ENCODE measurements at regions not wholly inside any gene's neighbourhood (a gene's known extent, or its start where the extent isn't known, plus 50 kb on each side); places are given as distances from the start of the nearest gene placed in this dataset.

DNA sequence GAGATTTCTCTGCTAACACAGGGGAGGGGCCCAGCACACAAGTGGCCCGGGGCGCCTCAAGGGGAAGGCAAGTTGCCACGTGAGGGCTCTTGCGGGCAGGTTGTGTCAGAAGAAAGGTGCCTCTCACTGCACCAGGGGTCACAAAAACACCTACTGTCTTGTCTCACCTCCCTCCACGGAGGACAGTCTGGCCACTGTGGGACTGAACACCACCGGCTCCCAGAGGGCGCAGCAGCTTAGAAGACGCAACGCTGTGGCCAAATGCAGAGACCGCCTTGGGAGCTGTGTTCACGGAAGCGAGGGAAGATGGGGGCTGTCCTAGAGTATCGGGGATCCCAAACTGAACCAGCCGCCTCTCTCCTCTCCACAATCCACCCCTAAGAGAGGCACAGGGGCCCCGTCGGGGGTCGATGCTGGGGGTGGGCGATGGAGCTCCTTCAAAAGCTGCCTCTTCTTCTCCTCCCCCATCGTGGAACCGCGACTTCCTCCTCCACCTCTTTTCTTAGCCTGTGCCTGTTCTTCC, 177.5 kb downstream of the FOXO1 start:
- Mint-ChIP-seq H3K9me3 (peaks cover 5% of the 10 kb centered on the region), H3K27me3 (no peaks in the 10 kb centered on the region), H3K4me3 (peak overlapping the region; percentile 67), H3K4me1 (peaks cover 61% of the 10 kb centered on the region), H3K27ac (ENCODE audit: low read depth) (peak overlapping the region; percentile 69), H3K36me3 (ENCODE audit: insufficient read depth) (peaks cover 3% of the 10 kb centered on the region)
- no peak for DNase-seq (ENCODE audit: low spot score in 2 of 2)
- no peak for ATAC-seq (replicated peaks; ENCODE audit: extremely low read depth, poor library complexity, severe bottlenecking)

DNA sequence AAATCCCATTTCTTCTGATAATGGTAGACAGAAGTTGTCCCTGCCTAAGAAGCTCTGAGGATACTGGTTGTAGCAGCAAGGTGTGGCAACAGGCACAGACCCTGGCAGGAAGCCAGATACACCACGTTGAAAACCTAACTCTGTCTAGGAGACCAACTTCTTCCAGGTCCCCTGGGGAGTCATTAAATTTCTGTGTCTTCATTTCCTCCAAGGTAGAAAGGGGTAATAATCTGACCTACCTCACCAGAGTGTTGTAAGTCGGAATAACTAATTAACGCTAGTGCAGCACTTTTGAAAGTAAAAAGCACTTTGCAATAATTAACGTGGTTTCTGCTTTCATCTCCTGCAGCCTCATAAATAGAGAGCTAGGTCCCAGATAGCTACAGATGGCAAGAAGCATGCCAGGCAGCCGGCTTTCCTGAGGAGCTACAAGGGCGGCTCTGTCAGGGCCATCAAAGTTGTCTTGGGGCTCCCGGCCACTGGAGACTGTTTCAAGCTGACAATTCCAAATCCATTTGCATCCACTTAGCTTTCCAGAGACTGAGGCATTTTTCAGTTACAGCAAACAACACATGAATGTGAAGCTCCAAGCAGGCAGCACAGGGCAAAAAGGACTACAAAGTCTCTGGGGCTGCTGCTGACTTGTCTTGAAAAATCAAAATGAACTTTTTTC, 176.2 kb downstream of the FOXO1 start:
- H3K4me3 Mint-ChIP-seq: peak overlapping the region; percentile 67
- H3K9me3 Mint-ChIP-seq: no peaks in the 10 kb centered on the region
- ATAC-seq (replicated peaks; ENCODE audit: extremely low read depth, poor library complexity, severe bottlenecking): no peak
- no peak overlapping the region for H3K27ac Mint-ChIP-seq (ENCODE audit: low read depth)
- no peaks in the 10 kb centered on the region for H3K27me3 Mint-ChIP-seq
- peaks cover 6% of the 10 kb centered on the region for H3K36me3 Mint-ChIP-seq (ENCODE audit: insufficient read depth)
- peak in 1 of 2 donors; percentile 20 for DNase-seq (ENCODE audit: low spot score in 2 of 2)
- H3K4me1 Mint-ChIP-seq: peaks cover 60% of the 10 kb centered on the region

DNA sequence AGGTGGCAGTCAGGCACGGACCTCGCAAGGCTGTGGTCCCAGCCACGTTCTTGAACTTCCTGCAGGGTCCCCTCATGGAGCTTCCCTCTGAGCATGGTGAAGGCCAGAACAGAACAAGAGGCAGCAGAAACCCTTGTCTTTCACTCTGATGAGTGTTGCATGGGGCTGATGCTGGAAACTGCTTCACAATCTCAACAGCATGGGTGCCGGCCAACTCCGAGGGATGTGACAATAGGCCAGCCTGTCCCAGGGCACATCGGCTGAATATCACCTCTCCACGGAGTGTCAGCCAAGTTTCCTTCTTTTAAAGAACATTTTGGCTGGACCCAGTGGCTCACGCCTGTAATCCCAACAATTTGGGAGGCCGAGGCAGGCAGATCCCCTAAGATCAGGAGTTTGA, 173.9 kb downstream of the FOXO1 start:
- ATAC-seq (replicated peaks; ENCODE audit: extremely low read depth, poor library complexity, severe bottlenecking): no peak
- H3K4me3 Mint-ChIP-seq: no peak overlapping the region
- H3K4me1 Mint-ChIP-seq: peaks cover 55% of the 10 kb centered on the region
- DNase-seq (ENCODE audit: low spot score in 2 of 2): no peak
- H3K27me3 Mint-ChIP-seq: no peaks in the 10 kb centered on the region
- H3K36me3 Mint-ChIP-seq (ENCODE audit: insufficient read depth): peaks cover 6% of the 10 kb centered on the region
- H3K9me3 Mint-ChIP-seq: no peaks in the 10 kb centered on the region
- no peak overlapping the region for H3K27ac Mint-ChIP-seq (ENCODE audit: low read depth)

DNA sequence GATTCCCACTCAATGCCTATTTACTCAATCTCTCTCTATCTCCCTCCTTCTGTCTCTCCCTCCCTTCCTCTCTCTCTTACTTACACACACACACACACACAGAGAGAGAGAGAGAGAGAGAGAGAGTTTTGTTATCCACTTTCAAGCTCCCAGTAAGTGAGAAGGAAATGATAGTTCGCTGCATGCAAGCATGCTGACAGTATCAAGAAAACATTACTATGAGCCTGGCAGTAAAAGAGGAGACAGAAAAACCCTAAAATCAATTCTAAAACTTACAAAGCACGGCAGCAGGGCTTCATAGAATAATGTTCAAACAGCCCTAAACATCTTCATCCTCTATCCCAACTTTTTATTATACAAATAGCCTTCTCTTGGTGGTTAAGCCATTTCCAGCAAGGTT, 171.9 kb downstream of the FOXO1 start:
- peaks cover 6% of the 10 kb centered on the region for H3K36me3 Mint-ChIP-seq (ENCODE audit: insufficient read depth)
- DNase-seq (ENCODE audit: low spot score in 2 of 2) (no peak), ATAC-seq (replicated peaks; ENCODE audit: extremely low read depth, poor library complexity, severe bottlenecking) (peak; percentile 40)
- H3K27ac Mint-ChIP-seq (ENCODE audit: low read depth): peak overlapping the region; percentile 67
- H3K27me3 Mint-ChIP-seq: no peaks in the 10 kb centered on the region
- no peaks in the 10 kb centered on the region for H3K9me3 Mint-ChIP-seq
- H3K4me3 Mint-ChIP-seq: peak overlapping the region; percentile 57
- peaks cover 50% of the 10 kb centered on the region for H3K4me1 Mint-ChIP-seq

DNA sequence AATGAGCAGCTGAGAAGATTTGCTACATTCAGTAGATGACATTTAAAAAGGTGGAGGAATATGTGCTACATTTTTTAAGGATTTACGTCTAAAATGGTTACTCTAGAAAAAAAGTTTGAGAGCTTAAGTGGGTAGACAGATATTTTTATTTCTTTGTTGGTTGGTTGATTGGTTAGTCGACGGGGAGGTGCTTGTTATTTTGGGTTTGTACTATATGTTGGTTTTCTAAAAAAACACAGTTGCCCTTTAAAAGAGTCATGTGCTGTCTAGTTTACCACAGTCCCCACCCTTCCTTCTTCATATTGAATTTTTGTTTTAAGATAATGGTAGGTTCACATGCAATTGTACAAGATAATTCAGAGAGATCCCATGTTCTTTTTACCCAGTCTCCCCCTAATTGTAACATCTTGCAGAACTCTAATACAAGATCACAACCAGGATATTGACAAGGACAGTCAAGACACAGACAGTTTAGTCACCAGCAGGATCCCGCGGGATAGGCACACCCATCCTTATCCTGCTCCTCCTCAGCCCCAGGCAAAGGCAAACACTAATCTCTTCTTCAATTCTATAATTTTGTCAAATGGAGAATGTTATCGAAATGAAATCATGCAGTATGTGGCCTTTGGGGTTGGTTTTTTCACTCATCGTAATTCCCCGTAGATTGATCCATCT, 171.4 kb downstream of the FOXO1 start:
- ATAC-seq (replicated peaks; ENCODE audit: extremely low read depth, poor library complexity, severe bottlenecking) (peak; percentile 77), DNase-seq (ENCODE audit: low spot score in 2 of 2) (no peak)
- no peaks in the 10 kb centered on the region for H3K9me3 Mint-ChIP-seq
- no peaks in the 10 kb centered on the region for H3K27me3 Mint-ChIP-seq
- peaks cover 44% of the 10 kb centered on the region for H3K4me1 Mint-ChIP-seq
- H3K4me3 Mint-ChIP-seq: peak overlapping the region; percentile 57
- H3K36me3 Mint-ChIP-seq (ENCODE audit: insufficient read depth): peaks cover 6% of the 10 kb centered on the region
- H3K27ac Mint-ChIP-seq (ENCODE audit: low read depth): peak overlapping the region; percentile 67

DNA sequence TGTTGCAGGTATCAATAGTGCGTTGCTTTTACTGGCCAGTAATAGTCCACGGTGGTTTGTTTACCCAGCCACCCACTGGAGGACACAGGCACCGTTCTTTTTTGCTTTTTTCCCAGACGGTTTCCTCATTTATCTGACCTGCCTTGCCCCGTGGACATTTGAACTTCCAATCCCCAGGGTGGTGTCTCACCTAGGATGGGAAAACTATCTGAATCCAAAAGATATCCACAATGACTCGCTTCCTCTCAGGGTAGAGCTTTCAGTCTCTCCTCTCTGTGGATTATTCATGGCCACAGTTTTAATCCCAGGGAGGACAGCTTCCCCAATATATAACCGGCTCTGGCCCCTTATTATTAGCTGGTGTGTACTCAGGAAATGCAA, 170.8 kb downstream of the FOXO1 start:
- no peaks in the 10 kb centered on the region for H3K27me3 Mint-ChIP-seq
- H3K36me3 Mint-ChIP-seq (ENCODE audit: insufficient read depth): peaks cover 6% of the 10 kb centered on the region
- H3K27ac Mint-ChIP-seq (ENCODE audit: low read depth): no peak overlapping the region
- H3K9me3 Mint-ChIP-seq: no peaks in the 10 kb centered on the region
- H3K4me1 Mint-ChIP-seq: peaks cover 42% of the 10 kb centered on the region
- ATAC-seq (replicated peaks; ENCODE audit: extremely low read depth, poor library complexity, severe bottlenecking): no peak
- peak overlapping the region; percentile 57 for H3K4me3 Mint-ChIP-seq
- no peak for DNase-seq (ENCODE audit: low spot score in 2 of 2)

DNA sequence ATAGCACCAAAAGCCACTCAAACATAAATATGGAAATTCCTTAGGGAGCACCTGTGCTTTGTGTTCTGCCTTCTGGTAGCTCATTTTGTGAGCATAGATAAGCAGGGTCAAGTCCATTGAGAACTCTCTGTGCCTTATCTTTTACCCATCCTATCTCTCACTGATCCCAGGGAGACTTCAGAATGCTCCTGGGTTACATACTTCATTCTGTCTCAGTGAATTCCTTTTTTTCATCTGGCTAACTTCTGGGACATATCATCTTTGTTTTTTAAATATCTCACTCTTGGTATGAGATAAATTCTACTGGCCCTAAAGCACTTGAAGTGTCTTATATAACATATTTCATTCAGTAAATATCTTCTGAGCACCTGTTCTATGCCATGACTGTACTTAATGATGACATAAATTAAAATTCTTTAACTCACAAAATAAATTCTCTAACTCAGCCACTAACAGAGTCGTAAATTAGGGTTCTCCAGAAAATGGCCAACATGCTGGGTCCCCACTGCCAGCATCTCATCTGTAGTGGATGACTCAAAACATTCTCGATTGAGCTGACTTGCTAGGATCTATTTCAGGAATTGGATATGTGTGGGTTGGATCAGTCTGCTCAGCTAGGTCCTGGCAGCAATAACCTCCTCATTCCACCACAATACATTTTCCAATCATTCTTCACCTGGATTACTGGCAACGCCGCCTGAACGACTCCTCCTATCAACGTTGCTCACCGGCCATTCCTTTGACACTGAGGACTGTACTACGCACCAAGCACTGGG, 170.2 kb downstream of the FOXO1 start:
- Mint-ChIP-seq H3K27ac (ENCODE audit: low read depth) (no peak overlapping the region), H3K4me3 (peak overlapping the region; percentile 57), H3K27me3 (no peaks in the 10 kb centered on the region), H3K36me3 (ENCODE audit: insufficient read depth) (peaks cover 6% of the 10 kb centered on the region), H3K4me1 (peaks cover 46% of the 10 kb centered on the region), H3K9me3 (no peaks in the 10 kb centered on the region)
- ATAC-seq (replicated peaks; ENCODE audit: extremely low read depth, poor library complexity, severe bottlenecking) (no peak), DNase-seq (ENCODE audit: low spot score in 2 of 2) (no peak)

DNA sequence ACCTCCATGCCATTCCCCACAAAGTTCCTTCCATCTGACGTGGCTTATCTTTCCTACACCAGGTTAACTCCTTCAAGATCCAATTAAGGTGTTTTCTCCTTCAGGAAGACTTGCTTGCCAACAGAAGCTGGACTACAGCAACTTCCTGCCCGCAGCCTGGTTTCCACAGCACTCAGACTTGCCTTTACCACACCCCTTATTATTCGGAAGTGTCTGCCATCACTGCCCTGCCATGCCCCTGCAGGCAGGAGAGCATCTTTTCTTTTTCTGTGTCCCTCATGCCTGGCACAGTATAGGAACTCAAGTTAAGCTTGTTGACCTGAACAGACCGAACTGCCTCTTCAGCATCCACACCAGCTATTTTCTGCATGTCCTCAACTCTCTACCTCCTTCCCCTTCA, 168.0 kb downstream of the FOXO1 start:
- Mint-ChIP-seq H3K27ac (ENCODE audit: low read depth) (no peak overlapping the region), H3K4me3 (no peak overlapping the region), H3K36me3 (ENCODE audit: insufficient read depth) (peaks cover 5% of the 10 kb centered on the region), H3K9me3 (no peaks in the 10 kb centered on the region), H3K4me1 (peaks cover 41% of the 10 kb centered on the region), H3K27me3 (no peaks in the 10 kb centered on the region)
- DNase-seq (ENCODE audit: low spot score in 2 of 2): no peak
- no peak for ATAC-seq (replicated peaks; ENCODE audit: extremely low read depth, poor library complexity, severe bottlenecking)

DNA sequence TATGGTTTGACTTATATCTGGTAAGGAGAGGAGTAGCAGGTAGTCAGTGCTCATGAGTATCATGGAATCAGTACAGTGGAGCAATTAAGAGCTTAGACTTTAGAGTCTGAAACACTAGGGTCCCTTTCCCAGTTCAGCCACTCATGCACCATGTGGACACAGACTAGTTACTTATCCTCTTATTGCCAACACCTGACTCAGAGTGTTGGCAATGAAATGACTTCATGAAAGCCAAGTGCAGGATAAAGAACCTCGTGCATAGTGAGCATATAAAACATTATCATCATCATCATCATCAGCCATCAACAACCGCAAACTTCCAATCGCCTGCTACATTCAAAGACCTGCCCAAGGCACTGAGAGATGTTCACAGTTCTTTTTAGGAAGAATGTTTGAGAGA, 164.2 kb downstream of the FOXO1 start:
- Mint-ChIP-seq H3K36me3 (ENCODE audit: insufficient read depth) (no peaks in the 10 kb centered on the region), H3K27ac (ENCODE audit: low read depth) (no peak overlapping the region), H3K4me3 (no peak overlapping the region), H3K4me1 (peaks cover 26% of the 10 kb centered on the region), H3K27me3 (no peaks in the 10 kb centered on the region), H3K9me3 (no peaks in the 10 kb centered on the region)
- ATAC-seq (replicated peaks; ENCODE audit: extremely low read depth, poor library complexity, severe bottlenecking): no peak
- no peak for DNase-seq (ENCODE audit: low spot score in 2 of 2)

DNA sequence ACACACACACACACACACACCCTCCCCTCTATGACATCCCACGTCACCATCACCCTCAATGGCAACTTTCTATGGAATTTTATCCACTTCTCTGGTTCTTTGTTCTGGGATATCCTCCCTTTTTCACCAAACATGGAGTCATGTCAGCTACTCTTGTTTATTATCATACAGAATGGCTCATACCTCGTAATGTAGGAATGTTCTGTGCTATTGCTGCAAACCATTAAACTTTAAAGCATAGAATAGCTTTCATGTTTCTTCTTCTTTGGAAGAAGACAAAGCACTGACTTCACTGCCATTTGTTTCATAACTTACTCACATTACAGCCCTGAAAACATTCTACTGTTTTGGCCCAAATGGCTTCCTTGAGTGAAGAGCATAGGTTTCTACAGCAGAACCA, 163.4 kb downstream of the FOXO1 start:
- H3K36me3 Mint-ChIP-seq (ENCODE audit: insufficient read depth): no peaks in the 10 kb centered on the region
- H3K27me3 Mint-ChIP-seq: no peaks in the 10 kb centered on the region
- no peak for DNase-seq (ENCODE audit: low spot score in 2 of 2)
- no peaks in the 10 kb centered on the region for H3K9me3 Mint-ChIP-seq
- ATAC-seq (replicated peaks; ENCODE audit: extremely low read depth, poor library complexity, severe bottlenecking): no peak
- H3K27ac Mint-ChIP-seq (ENCODE audit: low read depth): no peak overlapping the region
- H3K4me3 Mint-ChIP-seq: no peak overlapping the region
- peaks cover 18% of the 10 kb centered on the region for H3K4me1 Mint-ChIP-seq

DNA sequence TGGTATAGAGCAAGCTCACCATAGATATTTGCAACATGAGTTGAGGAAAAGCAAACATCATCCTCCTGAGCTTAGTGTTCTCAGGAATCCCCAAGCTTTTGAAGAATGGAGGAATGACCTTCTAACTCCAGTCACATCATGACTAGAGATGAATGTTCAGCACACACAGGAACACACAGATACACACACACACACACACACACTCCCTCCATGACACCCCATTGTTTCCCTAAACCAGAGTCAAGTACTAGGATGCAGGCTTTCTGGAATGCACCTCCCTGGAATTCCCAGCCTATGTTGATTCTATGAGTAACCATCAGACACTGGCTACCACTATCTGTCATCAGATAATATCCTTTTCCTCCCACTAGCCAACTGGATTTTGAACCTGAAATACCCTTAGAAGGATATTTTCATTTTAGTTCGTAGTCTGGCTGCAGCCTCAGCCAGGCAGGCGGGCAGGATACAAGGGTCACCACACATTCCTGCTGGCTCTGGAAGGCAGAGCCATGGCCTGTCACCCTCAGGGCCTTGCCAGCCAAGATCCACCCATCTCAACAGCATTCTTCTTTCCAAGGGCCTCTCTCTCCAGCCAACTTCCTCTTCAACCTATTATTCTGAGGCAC, 162.4 kb downstream of the FOXO1 start:
- H3K27ac Mint-ChIP-seq (ENCODE audit: low read depth): no peak overlapping the region
- DNase-seq (ENCODE audit: low spot score in 2 of 2) (no peak), ATAC-seq (replicated peaks; ENCODE audit: extremely low read depth, poor library complexity, severe bottlenecking) (no peak)
- H3K9me3 Mint-ChIP-seq: no peaks in the 10 kb centered on the region
- H3K36me3 Mint-ChIP-seq (ENCODE audit: insufficient read depth): no peaks in the 10 kb centered on the region
- peaks cover 11% of the 10 kb centered on the region for H3K4me1 Mint-ChIP-seq
- no peak overlapping the region for H3K4me3 Mint-ChIP-seq
- no peaks in the 10 kb centered on the region for H3K27me3 Mint-ChIP-seq

DNA sequence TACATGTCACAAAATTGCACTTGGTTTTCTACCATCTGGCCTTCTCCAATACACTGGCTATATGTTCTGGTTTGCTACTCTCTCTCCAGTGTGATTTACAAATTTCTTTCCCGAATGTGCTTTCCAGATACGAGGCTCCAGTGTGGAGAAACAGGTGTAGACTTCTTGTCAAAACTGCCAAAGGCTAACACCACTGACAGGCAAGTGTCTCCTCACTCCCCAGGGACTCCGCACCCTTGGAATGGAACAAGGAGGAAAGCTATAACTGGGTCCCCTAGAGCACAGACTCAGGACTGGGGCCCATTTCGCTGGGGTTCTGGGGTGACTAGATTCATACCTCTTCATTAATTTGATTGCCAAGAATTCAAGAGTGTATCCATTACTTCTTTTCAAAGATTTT, 161.8 kb downstream of the FOXO1 start:
- Mint-ChIP-seq H3K4me1 (peaks cover 11% of the 10 kb centered on the region), H3K4me3 (no peak overlapping the region), H3K36me3 (ENCODE audit: insufficient read depth) (peaks cover 2% of the 10 kb centered on the region), H3K27ac (ENCODE audit: low read depth) (no peak overlapping the region), H3K9me3 (no peaks in the 10 kb centered on the region), H3K27me3 (no peaks in the 10 kb centered on the region)
- ATAC-seq (replicated peaks; ENCODE audit: extremely low read depth, poor library complexity, severe bottlenecking) (no peak), DNase-seq (ENCODE audit: low spot score in 2 of 2) (no peak)

Measured in central memory CD8-positive, alpha-beta T cell (primary cell).